Gastroesophageal sphincter (tissue), 3 donors: ENCODE measurements at regions not wholly inside any gene's neighbourhood (a gene's known extent, or its start where the extent isn't known, plus 50 kb on each side); places are given as distances from the start of the nearest gene placed in this dataset.

Source experiments
- POLR2A ChIP-seq, 2 donors: fragments of 450-650 bp; IDR thresholded peaks; one replicate each; pipeline ENCODE4 v1.6.1; 2017; ENCODE audit warnings: antibody characterized with exemption in 2 of 2, mild to moderate bottlenecking in 2 of 2, moderate library complexity in 1 of 2
- TF ChIP-seq, protein P1 (sequence below), 4 experiments: fragments of 200-600 bp in 2 of 4; fragments of 450-650 bp in 2 of 4; sonication (generic) in 1 of 4; IDR thresholded peaks; one replicate each; pipeline ENCODE4 v1.5.1; 2017 to 2019; ENCODE audit warnings: antibody characterized with exemption in 4 of 4, mild to moderate bottlenecking in 2 of 4, moderate library complexity in 2 of 4

GRCh38 chr13:67769063-67769986 is 539.2 kb upstream of the PCDH9 start:
- TF ChIP-seq, protein P1, sequence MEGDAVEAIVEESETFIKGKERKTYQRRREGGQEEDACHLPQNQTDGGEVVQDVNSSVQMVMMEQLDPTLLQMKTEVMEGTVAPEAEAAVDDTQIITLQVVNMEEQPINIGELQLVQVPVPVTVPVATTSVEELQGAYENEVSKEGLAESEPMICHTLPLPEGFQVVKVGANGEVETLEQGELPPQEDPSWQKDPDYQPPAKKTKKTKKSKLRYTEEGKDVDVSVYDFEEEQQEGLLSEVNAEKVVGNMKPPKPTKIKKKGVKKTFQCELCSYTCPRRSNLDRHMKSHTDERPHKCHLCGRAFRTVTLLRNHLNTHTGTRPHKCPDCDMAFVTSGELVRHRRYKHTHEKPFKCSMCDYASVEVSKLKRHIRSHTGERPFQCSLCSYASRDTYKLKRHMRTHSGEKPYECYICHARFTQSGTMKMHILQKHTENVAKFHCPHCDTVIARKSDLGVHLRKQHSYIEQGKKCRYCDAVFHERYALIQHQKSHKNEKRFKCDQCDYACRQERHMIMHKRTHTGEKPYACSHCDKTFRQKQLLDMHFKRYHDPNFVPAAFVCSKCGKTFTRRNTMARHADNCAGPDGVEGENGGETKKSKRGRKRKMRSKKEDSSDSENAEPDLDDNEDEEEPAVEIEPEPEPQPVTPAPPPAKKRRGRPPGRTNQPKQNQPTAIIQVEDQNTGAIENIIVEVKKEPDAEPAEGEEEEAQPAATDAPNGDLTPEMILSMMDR (IDR thresholded peaks at IDR 0.05), result no peak
- TF ChIP-seq POLR2A (IDR thresholded peaks at IDR 0.05), result no peak
